SK-N-MC (cell line): ENCODE measurements at regions not wholly inside any gene's neighbourhood (a gene's known extent, or its start where the extent isn't known, plus 50 kb on each side); places are given as distances from the start of the nearest gene placed in this dataset.
"Not testable (repeated sequence)": the region's sequence is repeated elsewhere in the genome, so short reads cannot be mapped to it uniquely, and the experiment has no call there.

ENCODE experiments used
- DNase-seq: peaks from one replicate; pipeline ENCODE4 v3.0.0-alpha.2; 2011; ENCODE audit warnings: low read depth, low spot score
- H3K27ac ChIP-seq: fragments of 200-600 bp; sonication (generic); 2 replicates; pipeline ENCODE4 v1.5.1; 2016; ENCODE audit warnings: mixed run types
- H3K36me3 ChIP-seq: fragments of 200-600 bp; sonication (generic); 2 replicates; pipeline ENCODE4 v1.6.1; 2017; ENCODE audit warnings: antibody characterized with exemption, low read length, mixed read lengths; ENCODE audit not compliant: insufficient read depth
- H3K4me3 ChIP-seq: fragments of 200-600 bp; sonication (generic); 2 replicates; pipeline ENCODE4 v1.5.1; 2016
- H3K9ac ChIP-seq: fragments of 200-600 bp; sonication (generic); 2 replicates; pipeline ENCODE4 v1.8.0; 2017; ENCODE audit warnings: mixed run types, mixed read lengths; ENCODE audit not compliant: insufficient read length
- H3K9me3 ChIP-seq: fragments of 200-600 bp; sonication (generic); 2 replicates; pipeline ENCODE4 v1.6.1; 2017; ENCODE audit warnings: low read depth, mild to moderate bottlenecking, antibody characterized with exemption, low read length, moderate library complexity, mixed read lengths
- EZH2 ChIP-seq: fragments of 200-600 bp; sonication (generic); IDR thresholded peaks from one replicate; pipeline ENCODE4 v1.6.1; 2017; ENCODE audit warnings: antibody characterized with exemption
- FOXP2 ChIP-seq: optimal IDR thresholded peaks from 2 replicates; pipeline ENCODE3; 2011; ENCODE audit warnings: mild to moderate bottlenecking, moderate library complexity; ENCODE audit not compliant: insufficient read depth; ENCODE audit errors: extremely low read length, control extremely low read depth
- POLR2AphosphoS5 ChIP-seq: IDR thresholded peaks from 2 replicates; pipeline ENCODE4 v1.6.1; 2012; ENCODE audit warnings: mild to moderate bottlenecking, low read depth, low read length, borderline replicate concordance

DNA sequence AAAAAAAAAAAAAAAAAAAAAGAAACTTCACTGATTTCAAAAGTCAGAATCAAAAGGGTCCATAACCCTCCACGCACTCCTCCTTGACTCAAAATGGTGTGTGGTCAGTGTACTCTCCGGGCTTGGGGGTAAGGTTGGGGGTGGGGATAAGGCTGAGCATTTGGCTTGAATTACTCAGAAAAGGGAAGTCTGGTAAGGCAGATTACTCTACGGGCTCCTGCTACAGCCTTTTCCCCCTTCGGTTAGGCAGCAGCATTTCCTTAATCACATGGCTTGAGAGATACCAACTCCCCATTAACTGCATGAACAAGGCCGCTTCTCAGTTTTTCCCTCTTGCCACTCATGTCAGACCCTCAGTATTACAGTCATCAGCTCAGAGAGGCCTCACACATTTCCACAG, 135.4 kb upstream of the DUSP21 start:
- Histone ChIP-seq H3K4me3 (no peak overlapping the region), H3K9ac (no peak overlapping the region), H3K27ac (no peak overlapping the region), H3K9me3 (no peaks in the 10 kb centered on the region), H3K36me3 (no peaks in the 10 kb centered on the region)
- TF ChIP-seq EZH2, result no peak
- no peak for DNase-seq

DNA sequence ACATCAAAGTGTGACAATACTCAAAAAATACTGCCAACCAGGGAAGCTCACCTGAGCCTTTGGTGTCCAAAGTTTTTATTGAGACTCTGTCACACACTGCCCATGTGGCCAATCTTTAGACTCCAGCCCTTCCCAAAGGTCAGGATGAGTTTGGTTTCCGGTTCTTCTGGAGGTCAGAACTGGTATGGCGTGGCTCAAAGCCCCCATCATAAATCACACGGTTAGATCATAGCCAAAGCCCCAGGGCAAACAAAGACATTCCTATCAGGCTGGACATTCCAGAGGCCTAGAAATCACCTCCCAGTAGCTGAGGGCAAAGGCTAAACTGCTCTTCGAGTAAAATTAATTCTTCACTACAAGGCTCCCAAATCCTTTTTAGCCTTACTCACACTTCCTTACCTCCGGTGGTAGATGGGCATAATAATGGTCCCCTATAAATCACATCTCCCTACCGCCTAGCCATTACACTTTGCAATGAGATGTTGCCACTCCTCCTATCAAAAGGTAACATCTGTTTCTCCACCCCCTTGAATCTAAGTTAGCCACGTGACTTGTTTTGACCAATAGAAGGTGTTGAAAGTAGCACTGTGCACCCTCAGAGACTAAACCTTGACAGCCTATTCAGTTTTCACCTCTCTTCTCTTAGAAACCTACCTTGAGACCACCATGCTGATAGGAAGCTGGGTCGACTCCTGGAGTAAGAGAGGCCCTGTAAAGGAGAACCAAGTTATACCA, 137.8 kb upstream of the DUSP21 start:
- H3K4me3 ChIP-seq, result no peak overlapping the region
- H3K9me3 ChIP-seq, result no peaks in the 10 kb centered on the region
- DNase-seq, result no peak
- H3K27ac ChIP-seq, result no peak overlapping the region
- no peak overlapping the region for H3K9ac ChIP-seq
- H3K36me3 ChIP-seq, result no peaks in the 10 kb centered on the region
- TF ChIP-seq EZH2 (no peak), FOXP2 (no peak), POLR2AphosphoS5 (no peak)

DNA sequence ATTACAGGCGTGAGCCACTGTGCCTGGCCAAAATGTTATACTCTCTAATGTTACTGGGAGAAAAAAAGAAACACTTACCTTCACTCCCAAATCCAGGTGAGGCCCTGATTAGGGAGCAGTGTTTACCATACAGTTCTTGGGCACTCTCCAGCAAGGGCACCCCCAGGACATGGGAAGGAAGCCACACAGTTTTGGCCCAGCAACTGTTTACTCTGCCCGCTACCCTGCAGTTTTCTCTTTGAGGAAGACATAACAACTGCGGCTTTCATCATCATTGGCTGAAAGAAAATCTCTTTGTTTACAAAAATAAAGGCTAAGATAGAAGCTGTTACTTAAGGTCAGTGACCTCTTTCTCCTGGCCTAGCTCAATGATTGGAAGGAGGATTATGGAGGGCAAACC, 145.5 kb upstream of the DUSP21 start:
- Histone ChIP-seq H3K9ac (no peak overlapping the region), H3K4me3 (no peak overlapping the region), H3K9me3 (no peaks in the 10 kb centered on the region), H3K36me3 (no peaks in the 10 kb centered on the region), H3K27ac (no peak overlapping the region)
- no peak for TF ChIP-seq POLR2AphosphoS5
- TF ChIP-seq EZH2, result no peak
- TF ChIP-seq FOXP2, result no peak
- DNase-seq, result no peak

DNA sequence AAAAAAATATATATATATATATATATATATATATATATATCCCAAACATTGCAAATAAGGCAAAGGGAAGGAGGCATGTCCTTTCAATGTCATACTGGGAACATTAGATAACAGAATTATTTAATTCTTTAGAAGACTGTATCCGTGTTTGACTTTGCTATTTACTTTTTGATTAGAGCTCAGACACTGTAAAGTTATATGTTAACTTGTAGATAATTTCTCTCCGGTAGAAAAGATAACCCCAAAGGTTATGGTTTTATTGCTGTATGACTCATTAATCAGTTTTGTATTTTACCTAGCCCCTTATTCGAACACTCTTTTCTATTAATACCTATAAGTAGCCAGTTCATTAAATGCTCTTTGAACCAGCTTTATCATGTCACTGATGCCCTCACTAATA, 150.6 kb upstream of the DUSP21 start:
- no peak for TF ChIP-seq POLR2AphosphoS5
- TF ChIP-seq EZH2, result no peak
- no peak for TF ChIP-seq FOXP2
- H3K27ac ChIP-seq, result no peak overlapping the region
- no peaks in the 10 kb centered on the region for H3K9me3 ChIP-seq
- no peaks in the 10 kb centered on the region for H3K36me3 ChIP-seq
- no peak overlapping the region for H3K4me3 ChIP-seq
- no peak overlapping the region for H3K9ac ChIP-seq
- no peak for DNase-seq

DNA sequence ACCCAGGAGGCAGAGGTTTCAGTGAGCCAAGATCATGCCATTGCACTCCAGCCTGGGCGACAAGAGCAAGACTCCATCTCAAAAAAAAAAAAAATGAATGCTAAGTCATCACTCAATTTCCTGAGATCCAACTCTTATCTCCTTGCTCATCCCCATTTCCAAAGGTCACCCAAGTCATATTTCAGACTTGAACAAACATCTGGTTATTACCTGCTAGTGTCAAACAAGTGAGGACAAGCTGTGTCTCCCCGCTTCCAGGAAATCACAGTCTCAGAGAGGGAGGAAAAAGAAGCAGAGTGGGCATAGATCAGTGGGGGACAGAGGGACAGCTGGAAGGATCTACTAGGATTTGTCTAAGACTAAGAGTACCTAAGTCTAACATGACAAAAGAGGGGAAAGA, 147.5 kb upstream of the FUNDC1 start:
- no peak for DNase-seq
- Histone ChIP-seq H3K4me3 (no peak overlapping the region), H3K36me3 (no peaks in the 10 kb centered on the region), H3K9ac (no peak overlapping the region), H3K9me3 (no peaks in the 10 kb centered on the region), H3K27ac (no peak overlapping the region)
- TF ChIP-seq EZH2, result no peak
- no peak for TF ChIP-seq FOXP2
- TF ChIP-seq POLR2AphosphoS5, result no peak

DNA sequence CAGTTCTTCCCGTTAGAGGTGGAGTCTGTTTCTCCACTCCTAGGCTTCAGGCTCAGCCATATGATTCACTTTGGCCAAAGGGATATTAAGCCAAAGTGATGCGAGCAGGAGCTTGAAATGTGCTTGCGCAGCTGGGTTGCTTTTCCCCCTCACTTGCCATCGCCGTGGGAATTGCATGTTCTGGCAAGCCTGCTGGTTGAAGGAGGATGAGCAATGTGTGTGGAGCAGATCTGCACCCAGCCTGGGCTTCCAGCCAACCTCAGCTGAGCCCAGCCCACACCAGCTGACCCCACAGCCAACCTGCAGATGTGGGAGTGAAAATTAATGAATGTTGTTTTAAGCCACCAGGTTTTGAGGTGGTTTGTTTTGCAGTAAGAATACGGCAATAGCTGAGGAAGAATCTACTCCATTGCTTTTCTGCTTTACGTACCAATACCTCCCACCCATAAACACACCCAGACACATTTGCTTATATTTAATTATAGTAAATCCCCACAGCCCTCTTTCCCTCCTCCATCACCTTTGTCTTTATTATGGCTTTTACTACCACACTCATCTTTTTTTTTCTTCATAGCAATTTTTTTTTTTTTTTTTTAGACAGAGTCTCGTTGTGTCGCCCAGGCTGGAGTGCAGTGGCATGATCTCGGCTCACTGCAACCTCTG, 132.8 kb upstream of the FUNDC1 start:
- H3K27ac ChIP-seq, result no peak overlapping the region
- DNase-seq, result no peak
- TF ChIP-seq FOXP2 (no peak), EZH2 (no peak), POLR2AphosphoS5 (no peak)
- H3K4me3 ChIP-seq, result no peak overlapping the region
- no peaks in the 10 kb centered on the region for H3K9me3 ChIP-seq
- H3K9ac ChIP-seq, result no peak overlapping the region
- no peaks in the 10 kb centered on the region for H3K36me3 ChIP-seq

DNA sequence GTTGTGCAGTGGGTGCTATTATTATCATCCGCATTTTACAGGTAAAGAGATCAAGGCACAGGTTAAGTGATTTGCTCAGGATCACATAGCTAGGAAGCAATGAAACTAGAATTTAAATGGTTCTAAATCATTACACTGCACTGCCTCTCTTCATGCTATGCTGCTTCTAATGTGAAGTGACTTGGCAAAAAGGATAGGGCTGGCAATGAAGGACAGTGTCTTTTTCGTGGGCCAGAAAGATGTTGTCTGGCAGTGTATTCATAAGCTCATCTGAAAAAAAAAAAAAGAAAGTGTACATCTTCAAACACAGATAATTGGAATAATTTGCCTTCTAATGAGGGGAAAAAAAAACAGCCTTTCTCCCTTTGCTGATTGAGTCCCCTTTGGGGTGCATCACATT, 132.2 kb upstream of the FUNDC1 start:
- no peak overlapping the region for H3K4me3 ChIP-seq
- no peak for DNase-seq
- TF ChIP-seq POLR2AphosphoS5, result no peak
- TF ChIP-seq FOXP2, result no peak
- TF ChIP-seq EZH2, result no peak
- no peak overlapping the region for H3K9ac ChIP-seq
- no peaks in the 10 kb centered on the region for H3K36me3 ChIP-seq
- no peaks in the 10 kb centered on the region for H3K9me3 ChIP-seq
- H3K27ac ChIP-seq, result no peak overlapping the region

DNA sequence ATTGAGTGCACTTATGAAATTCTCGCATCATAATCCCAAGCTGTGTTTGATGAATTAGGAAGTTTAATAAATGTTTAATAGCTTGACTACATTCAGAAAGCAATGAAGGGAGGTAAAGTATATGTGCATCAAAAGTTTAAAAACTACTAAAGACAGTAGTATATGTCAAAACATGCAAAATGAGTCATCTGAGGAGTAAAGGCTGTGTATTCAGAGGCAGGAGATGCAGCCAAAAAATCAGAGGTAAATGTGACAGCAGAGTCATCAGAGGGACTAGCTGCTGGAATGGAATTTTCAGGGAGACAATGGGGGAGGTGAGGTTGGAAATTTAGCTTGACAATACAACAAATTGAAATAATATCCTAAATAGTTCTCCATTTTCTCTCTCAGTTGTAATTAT, 127.0 kb upstream of the FUNDC1 start:
- Histone ChIP-seq H3K36me3 (no peaks in the 10 kb centered on the region), H3K27ac (no peak overlapping the region), H3K9me3 (no peaks in the 10 kb centered on the region), H3K4me3 (no peak overlapping the region), H3K9ac (no peak overlapping the region)
- TF ChIP-seq FOXP2, result no peak
- TF ChIP-seq EZH2, result no peak
- TF ChIP-seq POLR2AphosphoS5, result no peak
- DNase-seq, result no peak

DNA sequence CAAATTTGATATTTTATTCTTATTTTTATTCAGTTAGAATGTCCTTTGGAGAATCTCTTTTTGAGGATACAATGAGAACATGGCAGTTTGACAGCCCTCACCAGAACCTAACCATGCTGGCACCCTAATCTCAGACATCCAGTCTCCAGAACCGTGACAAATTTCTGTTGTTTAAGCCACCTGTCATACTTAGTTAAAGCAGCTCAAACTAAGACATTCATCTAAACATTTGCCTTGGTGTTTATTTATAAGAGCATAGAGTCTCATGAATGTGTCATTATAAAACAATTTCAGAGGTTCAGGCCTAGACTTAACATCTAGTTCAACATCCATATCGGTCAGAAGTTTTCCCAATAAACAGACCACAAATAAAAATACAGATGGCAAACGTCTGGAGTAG, 125.1 kb upstream of the FUNDC1 start:
- H3K4me3 ChIP-seq, result no peak overlapping the region
- H3K9me3 ChIP-seq, result no peaks in the 10 kb centered on the region
- DNase-seq, result no peak
- H3K36me3 ChIP-seq, result no peaks in the 10 kb centered on the region
- no peak overlapping the region for H3K27ac ChIP-seq
- no peak for TF ChIP-seq POLR2AphosphoS5
- no peak for TF ChIP-seq EZH2
- TF ChIP-seq FOXP2, result no peak
- no peak overlapping the region for H3K9ac ChIP-seq

DNA sequence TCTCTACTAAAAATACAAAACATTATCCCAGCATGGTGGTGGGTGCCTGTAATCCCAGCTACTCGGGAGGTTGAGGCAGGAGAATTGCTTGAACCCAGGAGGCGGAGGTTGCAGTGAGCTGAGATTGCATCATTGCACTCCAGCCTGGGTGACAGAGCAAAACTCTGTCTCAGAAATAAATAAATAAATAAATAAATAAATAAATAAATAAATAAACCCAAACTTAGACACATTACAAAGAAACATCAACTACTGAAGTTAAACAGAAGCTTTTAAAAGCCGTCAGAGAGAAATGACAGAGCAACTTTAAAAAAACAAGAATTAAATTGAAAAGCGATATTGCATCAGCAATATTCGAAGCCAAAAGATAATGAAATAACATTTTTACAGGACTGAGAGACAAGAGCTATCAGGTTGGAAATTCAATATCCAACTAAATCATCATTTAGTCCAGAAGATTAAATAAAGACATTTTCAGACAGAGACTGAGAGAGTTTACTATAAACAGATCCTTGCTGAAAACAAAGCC, 115.1 kb upstream of the FUNDC1 start:
- not testable (repeated sequence) for H3K27ac ChIP-seq, DNase-seq, H3K9me3 ChIP-seq, H3K9ac ChIP-seq, H3K4me3 ChIP-seq, H3K36me3 ChIP-seq
